ENCODE measurements at regions not wholly inside any gene's neighbourhood (a gene's known extent, or its start where the extent isn't known, plus 50 kb on each side); places are given as distances from the start of the nearest gene placed in this dataset.

DNA sequence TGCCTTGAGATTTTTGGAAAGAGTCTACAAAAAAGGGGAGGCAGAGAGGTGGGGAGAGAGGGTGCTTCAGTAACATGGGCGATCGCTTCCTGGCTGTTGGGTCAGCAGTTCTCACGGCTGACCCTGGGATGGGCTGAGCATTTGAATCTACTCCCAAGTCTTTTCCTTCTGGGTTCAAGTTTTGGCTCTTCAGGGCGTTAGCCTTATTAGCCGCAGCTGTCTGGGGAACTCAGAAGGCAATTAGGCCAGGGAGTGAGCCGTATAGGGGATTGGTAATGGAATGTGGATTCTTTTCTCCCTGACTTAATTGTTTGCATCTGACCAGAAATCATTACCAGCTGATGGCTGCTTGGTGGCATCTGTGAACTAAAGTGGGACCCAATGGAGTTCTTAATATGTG lies 250.5 kb upstream of the SKOR2 start:
- Histone ChIP-seq H3K27me3 (replicated peaks; ENCODE audit: control insufficient read depth, insufficient read depth, low read length) (no peaks in the 10 kb centered on the region), H3K36me3 (ENCODE audit: control insufficient read depth, insufficient read depth, low read length) (no peaks in the 10 kb centered on the region), H3K4me3 (replicated peaks; ENCODE audit: low read depth, low read length) (no peak overlapping the region)
- TF ChIP-seq, protein P1, sequence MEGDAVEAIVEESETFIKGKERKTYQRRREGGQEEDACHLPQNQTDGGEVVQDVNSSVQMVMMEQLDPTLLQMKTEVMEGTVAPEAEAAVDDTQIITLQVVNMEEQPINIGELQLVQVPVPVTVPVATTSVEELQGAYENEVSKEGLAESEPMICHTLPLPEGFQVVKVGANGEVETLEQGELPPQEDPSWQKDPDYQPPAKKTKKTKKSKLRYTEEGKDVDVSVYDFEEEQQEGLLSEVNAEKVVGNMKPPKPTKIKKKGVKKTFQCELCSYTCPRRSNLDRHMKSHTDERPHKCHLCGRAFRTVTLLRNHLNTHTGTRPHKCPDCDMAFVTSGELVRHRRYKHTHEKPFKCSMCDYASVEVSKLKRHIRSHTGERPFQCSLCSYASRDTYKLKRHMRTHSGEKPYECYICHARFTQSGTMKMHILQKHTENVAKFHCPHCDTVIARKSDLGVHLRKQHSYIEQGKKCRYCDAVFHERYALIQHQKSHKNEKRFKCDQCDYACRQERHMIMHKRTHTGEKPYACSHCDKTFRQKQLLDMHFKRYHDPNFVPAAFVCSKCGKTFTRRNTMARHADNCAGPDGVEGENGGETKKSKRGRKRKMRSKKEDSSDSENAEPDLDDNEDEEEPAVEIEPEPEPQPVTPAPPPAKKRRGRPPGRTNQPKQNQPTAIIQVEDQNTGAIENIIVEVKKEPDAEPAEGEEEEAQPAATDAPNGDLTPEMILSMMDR (IDR thresholded peaks at IDR 0.05; ENCODE audit: insufficient read depth, low read length, poor library complexity, severe bottlenecking): no peak
- DNase-seq (ENCODE audit: extremely low read depth, insufficient read length): no peak

DNA sequence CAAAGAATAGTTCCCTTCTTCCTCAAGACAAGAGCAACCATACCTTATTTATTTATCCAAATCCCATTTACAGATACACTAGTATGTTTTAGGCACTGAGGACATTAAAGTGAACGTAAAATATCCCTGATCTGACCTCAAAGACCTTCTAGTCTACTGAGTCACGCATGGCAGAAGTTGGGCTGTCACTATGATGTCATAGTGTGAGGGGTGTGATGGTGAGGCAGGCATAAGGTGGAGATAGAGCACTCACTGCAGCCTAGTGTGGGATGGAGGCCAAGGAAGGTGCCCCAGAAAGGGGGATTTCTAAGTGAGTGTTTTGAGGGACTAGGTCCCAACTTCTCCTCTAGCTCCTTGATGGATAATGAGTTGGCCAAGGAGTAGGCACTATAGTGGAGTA lies 249.5 kb upstream of the SKOR2 start:
- TF ChIP-seq, protein P1 (IDR thresholded peaks at IDR 0.05; ENCODE audit: insufficient read depth, low read length, poor library complexity, severe bottlenecking): no peak
- Histone ChIP-seq H3K4me3 (replicated peaks; ENCODE audit: low read depth, low read length) (no peak overlapping the region), H3K27me3 (replicated peaks; ENCODE audit: control insufficient read depth, insufficient read depth, low read length) (no peaks in the 10 kb centered on the region), H3K36me3 (ENCODE audit: control insufficient read depth, insufficient read depth, low read length) (no peaks in the 10 kb centered on the region)
- no peak for DNase-seq (ENCODE audit: extremely low read depth, insufficient read length)

DNA sequence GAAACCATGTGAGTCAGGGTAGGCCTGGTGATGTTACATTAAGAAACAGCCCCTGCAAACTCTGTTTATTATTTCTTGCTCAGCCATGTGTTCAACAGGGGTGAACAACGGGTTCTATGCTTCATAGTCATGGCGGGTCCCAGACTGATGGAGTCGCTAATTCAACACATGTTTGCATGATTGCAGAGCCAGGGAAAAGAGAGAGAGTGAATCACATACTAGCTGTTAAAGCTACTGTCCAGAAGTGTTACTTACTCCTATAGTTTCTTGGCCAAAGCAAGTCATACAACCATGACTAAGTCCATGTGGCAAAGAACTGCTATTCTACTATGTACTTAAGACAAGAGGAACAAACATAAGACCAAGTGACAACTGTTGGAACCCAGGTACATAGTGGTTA lies 241.2 kb upstream of the SKOR2 start:
- Histone ChIP-seq H3K36me3 (ENCODE audit: control insufficient read depth, insufficient read depth, low read length) (no peaks in the 10 kb centered on the region), H3K4me3 (replicated peaks; ENCODE audit: low read depth, low read length) (no peak overlapping the region), H3K27me3 (replicated peaks; ENCODE audit: control insufficient read depth, insufficient read depth, low read length) (no peaks in the 10 kb centered on the region)
- DNase-seq (ENCODE audit: extremely low read depth, insufficient read length): no peak
- TF ChIP-seq, protein P1 (IDR thresholded peaks at IDR 0.05; ENCODE audit: insufficient read depth, low read length, poor library complexity, severe bottlenecking): no peak

DNA sequence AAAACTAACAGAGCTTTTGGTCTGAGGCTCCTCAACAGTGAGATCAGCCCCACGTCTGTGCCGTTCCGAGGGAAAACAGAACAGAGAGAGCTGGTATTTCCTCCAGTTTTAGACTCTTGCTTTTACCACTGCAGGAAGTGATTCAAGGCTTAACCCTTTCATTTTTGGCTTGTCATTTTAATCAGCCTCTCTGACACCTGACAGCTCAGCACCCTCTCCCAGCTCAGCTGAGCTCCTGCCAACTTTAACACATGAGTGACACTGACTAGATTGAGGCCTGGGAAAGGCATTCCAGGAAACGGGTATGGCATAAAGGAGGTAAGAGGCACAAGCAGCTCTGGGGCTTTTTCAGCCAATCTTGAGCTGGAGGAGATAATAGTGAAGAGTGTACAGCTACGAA lies 239.4 kb upstream of the SKOR2 start:
- Histone ChIP-seq H3K27me3 (replicated peaks; ENCODE audit: control insufficient read depth, insufficient read depth, low read length) (no peaks in the 10 kb centered on the region; the same call in 1 of the 2 replicates), H3K36me3 (ENCODE audit: control insufficient read depth, insufficient read depth, low read length) (no peaks in the 10 kb centered on the region), H3K4me3 (replicated peaks; ENCODE audit: low read depth, low read length) (no peak overlapping the region)
- TF ChIP-seq, protein P1 (IDR thresholded peaks at IDR 0.05; ENCODE audit: insufficient read depth, low read length, poor library complexity, severe bottlenecking): no peak
- no peak for DNase-seq (ENCODE audit: extremely low read depth, insufficient read length)

DNA sequence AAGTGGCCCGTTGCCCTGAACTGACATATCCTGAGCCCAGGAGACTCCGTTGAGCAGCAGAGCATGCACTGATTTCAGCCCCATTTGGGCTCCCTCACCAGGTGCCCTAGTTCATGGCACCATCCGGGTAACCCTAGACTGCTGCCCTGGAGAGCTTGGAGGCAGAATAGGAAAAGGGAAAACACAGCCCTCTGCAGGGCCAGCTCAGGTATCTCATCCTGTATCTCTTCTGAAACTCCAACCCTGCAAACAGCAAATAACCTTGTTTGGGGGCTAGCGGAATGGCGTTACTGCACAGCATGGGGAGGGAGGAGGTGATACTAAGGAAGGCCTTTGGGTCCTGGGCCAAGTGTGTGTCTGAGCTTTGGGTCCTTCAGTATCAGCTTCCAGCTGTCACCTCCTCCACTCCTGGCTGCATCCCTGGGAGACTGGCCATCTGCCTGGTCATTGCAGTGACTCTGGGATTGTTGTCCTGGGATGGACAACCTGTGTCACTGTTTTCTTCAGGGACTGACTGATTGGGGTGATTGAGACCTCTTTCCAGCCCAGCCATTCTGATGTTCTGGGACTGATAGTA lies 233.8 kb upstream of the SKOR2 start:
- Histone ChIP-seq H3K36me3 (ENCODE audit: control insufficient read depth, insufficient read depth, low read length) (no peaks in the 10 kb centered on the region), H3K4me3 (replicated peaks; ENCODE audit: low read depth, low read length) (no peak overlapping the region), H3K27me3 (replicated peaks; ENCODE audit: control insufficient read depth, insufficient read depth, low read length) (no peaks in the 10 kb centered on the region; the same call in none of the 2 replicates)
- DNase-seq (ENCODE audit: extremely low read depth, insufficient read length): no peak
- TF ChIP-seq, protein P1 (IDR thresholded peaks at IDR 0.05; ENCODE audit: insufficient read depth, low read length, poor library complexity, severe bottlenecking): no peak

DNA sequence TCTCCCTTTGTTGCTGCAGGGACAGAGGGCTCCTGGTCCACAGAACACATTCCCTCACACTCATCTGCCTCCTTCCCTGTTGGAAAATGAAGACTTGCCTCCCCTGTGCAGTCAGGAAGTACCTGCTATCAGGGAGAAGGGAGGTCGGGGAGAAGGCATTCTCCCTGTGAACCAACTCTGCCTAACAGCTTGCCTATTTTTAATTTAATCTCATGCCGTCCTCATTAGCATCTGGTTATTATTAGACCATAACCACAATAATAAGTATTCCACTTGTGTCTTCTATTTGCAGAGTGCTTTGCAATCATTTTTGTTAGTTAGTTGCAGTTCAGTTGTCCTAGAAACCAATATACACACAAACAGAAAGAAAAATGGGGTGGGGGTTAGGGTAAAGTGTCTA lies 232.6 kb upstream of the SKOR2 start:
- H3K36me3 ChIP-seq (ENCODE audit: control insufficient read depth, insufficient read depth, low read length): no peaks in the 10 kb centered on the region
- TF ChIP-seq, protein P1 (IDR thresholded peaks at IDR 0.05; ENCODE audit: insufficient read depth, low read length, poor library complexity, severe bottlenecking): no peak
- no peak for DNase-seq (ENCODE audit: extremely low read depth, insufficient read length)
- no peaks in the 10 kb centered on the region; the same call in none of the 2 replicates for H3K27me3 ChIP-seq (replicated peaks; ENCODE audit: control insufficient read depth, insufficient read depth, low read length)
- H3K4me3 ChIP-seq (replicated peaks; ENCODE audit: low read depth, low read length): no peak overlapping the region
